SK-N-SH treated with all-trans-retinoic acid at 6 μM for 48 hours (cell line): ENCODE measurements at regions not wholly inside any gene's neighbourhood (a gene's known extent, or its start where the extent isn't known, plus 50 kb on each side); places are given as distances from the start of the nearest gene placed in this dataset.

Source experiments
- OSR1 ChIP-seq: fragments of 250-450 bp; sonication (Bioruptor Pico); IDR thresholded peaks from 2 replicates; pipeline ENCODE4 v1.8.0; 2022; ENCODE audit warnings: moderate library complexity, mild to moderate bottlenecking, inconsistent platforms
- RARB ChIP-seq: fragments of 250-450 bp; sonication (Bioruptor Pico); IDR thresholded peaks from 2 replicates; pipeline ENCODE4 v1.8.0; 2021; ENCODE audit warnings: mild to moderate bottlenecking, moderate library complexity
- TSHZ2 ChIP-seq: fragments of 250-450 bp; sonication (Bioruptor Pico); IDR thresholded peaks from 2 replicates; pipeline ENCODE4 v1.5.0; 2020; ENCODE audit warnings: mild to moderate bottlenecking, moderate library complexity
- ZC3H10 ChIP-seq: fragments of 250-450 bp; sonication (Bioruptor Pico); IDR thresholded peaks from 2 replicates; pipeline ENCODE4 v1.5.1; 2021; ENCODE audit warnings: mild to moderate bottlenecking, moderate library complexity
- ZFP30 ChIP-seq: fragments of 450-650 bp; formaldehyde crosslinking; IDR thresholded peaks from 2 replicates; pipeline ENCODE4 v1.5.0; 2022; ENCODE audit warnings: mild to moderate bottlenecking, moderate library complexity

- TF ChIP-seq RARB (CRISPR knock-in tag) (no peak), ZC3H10 (CRISPR knock-in tag) (no peak), ZFP30 (no peak), TSHZ2 (CRISPR knock-in tag) (no peak), OSR1 (CRISPR knock-in tag) (no peak)
Observed at GRCh38 chr12:102326982-102327381, 129.3 kb upstream of the PMCH start.
